ENCODE measurements at regions not wholly inside any gene's neighbourhood (a gene's known extent, or its start where the extent isn't known, plus 50 kb on each side); places are given as distances from the start of the nearest gene placed in this dataset.

DNA sequence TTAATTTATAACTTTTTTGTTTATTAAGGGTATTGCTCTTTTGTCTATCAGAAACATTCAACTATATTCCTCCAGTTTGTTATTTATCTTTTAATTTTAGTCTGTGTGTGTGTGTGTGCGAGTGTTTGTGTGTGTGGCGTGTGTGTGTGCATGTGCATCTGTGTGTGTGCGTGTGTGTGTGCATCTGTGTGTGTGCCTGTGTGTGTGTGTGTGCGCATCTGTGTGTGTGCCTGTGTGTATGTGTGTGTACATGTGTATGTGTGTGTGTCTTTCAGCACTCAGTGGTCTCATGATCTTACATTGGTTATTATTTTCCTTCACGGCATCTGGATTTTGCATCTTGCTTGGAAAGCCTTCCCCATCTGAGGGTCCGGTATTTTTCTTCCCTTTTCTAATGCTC is 281.1 kb upstream of the RTL1 start:
- no peak for DNase-seq

DNA sequence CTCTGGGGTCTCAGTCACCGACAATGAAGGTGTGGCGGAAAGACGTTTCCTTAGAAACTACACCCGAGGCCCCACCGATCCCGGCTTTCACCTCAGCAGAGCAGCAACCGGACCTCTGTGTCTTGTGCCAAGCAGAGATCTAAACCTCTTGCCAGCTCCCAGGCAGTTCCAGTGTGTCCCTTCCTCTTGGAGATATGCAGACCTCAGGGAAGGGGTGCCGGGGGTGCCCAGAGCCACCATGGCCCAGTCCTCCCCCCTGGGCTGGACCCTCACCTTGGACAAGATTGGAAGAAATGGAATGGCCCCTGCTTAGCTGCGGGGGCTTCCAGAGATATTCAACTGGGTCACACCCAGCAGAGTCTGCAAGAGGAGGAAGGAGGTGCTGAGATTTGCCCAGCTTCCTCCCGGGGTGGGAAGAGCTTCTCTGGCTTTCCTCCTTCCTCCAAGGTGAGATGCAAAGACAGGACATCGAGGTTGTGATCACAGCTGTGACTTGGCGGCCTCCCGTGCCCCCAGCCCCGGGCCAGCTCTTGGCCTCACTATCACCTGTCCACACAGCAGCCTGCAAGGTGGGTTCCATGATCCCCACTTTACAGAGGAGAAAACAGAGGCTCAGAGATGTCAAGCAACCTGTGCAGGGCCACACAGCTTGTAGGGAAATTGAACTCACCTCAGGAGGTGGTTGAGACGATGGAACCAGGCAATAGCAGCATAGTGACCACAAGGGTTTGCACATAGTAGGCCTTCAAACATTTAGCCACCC is 281.7 kb upstream of the RTL1 start:
- DNase-seq = no peak

DNA sequence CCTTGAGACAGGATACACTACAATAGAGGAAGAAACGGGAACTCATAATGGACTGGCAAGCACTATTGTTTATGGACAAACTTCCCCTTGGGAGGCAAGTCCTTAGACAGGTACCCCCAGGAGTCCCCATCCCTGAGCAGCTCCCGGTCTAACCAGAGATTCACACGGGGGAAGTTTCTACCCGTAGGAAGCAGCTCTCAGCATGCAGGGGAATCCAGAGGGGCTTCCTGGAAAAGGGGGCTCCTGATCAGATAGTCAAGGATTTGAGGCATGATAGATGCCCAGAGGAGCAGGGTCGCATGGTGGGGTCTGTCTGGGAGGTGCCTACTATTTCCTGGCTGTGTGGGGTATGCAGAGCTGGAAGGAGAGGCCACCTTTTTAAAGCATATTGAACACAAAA is 282.4 kb upstream of the RTL1 start:
- no peak for DNase-seq

DNA sequence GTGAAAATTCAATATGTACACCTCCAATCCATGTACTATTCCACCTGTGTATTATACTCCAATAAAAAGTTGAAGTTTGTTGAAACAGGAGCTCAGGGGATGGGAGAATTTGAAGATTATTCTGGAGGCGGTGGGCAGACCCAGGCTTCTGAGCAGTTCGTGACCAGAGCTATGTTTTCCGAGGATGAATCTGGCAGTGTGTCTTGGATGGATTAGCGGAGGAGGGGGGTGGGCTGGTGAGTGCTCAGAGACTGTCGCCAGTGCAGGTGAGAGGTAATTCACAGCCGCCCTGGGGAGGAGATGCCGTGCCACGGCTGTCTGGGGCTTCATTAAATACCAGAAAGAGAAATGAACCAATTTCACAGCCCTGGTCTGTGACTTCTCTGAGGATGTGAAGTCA is 283.0 kb upstream of the RTL1 start:
- no peak for DNase-seq

DNA sequence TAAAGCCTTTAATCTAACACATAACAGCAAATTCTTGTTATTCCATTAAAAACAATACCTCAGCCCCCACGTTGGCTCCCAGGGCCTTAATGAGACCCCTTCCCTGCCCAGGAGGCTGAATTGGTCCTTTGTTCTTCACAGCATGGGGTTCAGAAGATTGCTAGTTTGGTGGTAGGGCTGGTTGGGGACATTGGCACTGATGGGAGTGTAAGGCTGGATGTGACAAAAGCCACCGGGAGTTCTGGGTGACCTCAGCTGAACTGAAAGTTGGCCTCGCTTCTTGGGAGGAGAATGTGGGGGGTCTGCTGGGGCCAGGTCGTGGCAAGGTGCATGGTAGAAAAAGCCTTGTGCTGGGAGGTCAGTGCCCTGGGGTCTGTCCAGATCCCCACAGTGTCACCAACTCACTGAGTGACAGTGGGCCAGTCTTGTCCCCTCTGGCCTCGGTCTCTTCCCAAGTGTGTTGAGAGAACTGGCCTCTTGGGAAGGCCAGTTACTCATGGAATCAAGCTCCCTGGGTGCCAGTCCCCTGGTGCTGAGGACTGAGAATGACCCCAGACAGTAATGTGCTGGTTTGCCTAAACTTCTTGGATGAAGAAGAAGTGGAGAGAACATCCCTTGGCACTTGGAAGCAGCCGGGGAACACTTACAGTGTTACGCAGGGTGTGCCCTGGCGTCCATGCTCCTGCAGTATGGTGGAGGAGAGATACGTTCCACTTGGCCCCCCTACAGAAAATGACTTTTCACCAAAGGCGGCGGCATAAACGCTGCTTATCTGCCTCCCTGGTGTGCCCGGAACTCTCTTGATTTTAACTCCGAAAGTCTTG is 283.7 kb upstream of the RTL1 start:
- no peak for DNase-seq

DNA sequence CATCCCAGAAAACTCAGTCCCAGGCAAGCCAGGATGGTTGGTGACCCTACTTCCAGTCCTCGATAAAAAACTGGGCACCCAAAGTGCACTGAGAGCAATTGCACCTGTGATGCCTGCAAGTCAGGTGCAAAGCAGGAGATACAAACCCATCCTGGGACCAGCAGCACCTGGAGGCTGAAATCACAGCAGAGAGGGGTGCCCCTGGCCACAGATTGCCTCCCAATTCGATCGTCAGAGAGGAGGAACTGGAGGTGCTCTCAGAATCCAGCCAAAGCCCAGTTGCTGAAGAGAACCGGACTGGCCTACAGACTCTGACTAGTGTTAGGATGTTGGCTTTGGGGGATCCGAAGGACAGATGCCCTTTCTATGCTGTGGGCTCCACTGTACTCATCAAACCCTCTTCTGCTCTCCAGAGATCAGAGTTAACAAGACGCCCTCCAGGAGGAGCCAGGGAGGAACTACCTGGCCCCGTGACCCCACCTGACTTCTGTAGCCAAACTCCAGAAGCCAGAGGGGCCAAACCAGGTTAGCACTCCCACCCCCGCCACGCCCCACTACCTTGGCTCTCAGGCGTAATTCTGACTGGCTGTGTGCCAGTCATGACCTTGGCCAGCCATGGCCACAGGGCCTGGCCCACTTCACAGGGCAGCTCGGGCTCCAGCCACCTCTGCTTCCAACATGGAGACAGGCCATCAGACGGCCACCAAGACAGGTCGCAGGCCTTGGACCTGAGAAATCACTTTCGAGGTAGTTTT is 284.5 kb upstream of the RTL1 start:
- no peak for DNase-seq

DNA sequence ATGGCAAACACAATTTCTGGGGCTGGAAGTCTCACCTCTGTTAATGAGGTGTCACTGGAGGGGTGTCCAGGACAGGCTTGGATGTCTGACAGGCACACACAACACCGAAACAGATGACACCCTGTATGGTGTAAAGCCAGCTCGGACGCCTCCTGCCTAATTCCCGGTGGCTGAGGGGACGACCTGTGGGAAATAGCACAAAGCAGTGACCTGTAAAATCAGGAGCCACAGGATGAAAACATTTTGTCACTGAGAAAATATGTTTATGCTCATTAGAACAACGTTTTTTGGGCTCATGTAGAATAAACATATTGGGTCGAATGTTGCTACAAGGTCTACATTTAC is 285.0 kb upstream of the RTL1 start:
- DNase-seq = no peak

DNA sequence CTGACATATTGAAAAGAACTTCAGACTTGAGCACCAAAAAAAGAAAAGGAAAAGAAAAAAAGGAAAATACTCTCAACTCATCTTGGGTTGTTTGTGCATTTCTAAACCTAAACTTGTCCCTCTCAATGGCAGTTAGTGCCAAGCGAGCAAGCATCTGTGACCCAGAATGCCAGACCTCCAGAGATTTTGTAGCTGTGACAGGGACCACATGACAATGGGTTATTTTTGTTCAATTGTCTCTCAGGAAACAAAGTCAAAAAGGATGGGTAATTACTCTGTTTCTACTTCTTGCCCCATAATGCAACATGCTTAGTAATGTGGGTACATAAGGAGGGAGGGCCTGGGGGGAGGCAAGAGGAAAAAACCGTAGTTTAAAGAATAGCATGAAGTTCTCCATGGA is 285.7 kb upstream of the RTL1 start:
- DNase-seq = no peak

DNA sequence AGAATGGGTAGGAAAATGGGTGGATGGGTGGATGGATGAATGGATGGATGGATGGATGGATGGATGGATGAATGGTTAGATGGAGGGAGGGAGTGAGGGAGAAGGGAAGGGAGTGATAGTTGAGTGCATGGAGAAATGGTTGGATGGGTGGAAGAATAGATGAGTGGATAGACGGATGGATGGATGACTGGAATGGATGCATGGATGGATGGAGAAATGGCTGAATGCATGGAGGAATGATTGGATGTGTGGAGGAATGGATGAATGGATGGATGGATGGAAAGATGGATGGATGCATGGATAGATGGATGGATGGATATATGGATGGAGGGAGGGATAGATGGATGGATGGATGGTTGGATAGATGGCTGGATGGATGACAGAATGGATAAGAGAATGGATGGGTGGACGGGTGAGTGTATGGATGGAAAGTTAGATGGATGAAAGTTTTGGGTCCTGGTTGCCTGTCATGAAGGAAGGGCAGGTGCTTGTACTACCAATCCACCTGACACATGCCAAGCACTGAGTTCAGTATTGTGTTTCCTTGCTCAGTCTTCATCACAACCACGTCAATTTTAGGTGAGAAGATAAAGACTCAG is 286.5 kb upstream of the RTL1 start:
- no peak for DNase-seq

DNA sequence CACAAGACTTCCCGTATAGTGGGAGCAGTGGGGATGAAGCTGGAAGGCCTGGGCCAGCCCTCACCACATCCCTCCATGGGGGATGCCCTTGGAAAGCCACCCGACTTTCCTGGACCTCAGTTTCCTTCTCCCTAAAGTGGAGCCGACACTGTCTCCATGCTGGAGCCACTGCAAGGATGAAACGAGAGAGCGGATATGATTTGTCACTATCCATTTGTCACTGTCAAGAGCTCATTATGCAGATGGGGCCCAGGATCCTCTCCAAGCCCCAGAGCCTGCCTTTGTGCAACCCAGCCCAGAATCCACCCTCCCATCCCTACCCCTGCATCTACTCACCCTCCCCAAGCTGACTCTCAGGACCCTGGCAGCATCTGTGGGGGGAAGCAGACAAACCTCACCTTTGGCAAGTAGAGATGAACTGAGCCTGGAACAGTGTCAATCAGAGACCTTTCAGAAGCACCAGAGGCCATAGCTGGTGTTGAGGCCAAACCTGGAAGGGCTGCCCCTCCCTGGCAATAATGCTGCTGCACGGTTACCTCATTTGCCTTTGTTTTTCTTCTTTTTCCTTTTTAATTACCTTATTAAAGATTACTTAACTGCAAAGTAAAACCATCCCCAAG is 287.7 kb upstream of the RTL1 start:
- DNase-seq = no peak

DNA sequence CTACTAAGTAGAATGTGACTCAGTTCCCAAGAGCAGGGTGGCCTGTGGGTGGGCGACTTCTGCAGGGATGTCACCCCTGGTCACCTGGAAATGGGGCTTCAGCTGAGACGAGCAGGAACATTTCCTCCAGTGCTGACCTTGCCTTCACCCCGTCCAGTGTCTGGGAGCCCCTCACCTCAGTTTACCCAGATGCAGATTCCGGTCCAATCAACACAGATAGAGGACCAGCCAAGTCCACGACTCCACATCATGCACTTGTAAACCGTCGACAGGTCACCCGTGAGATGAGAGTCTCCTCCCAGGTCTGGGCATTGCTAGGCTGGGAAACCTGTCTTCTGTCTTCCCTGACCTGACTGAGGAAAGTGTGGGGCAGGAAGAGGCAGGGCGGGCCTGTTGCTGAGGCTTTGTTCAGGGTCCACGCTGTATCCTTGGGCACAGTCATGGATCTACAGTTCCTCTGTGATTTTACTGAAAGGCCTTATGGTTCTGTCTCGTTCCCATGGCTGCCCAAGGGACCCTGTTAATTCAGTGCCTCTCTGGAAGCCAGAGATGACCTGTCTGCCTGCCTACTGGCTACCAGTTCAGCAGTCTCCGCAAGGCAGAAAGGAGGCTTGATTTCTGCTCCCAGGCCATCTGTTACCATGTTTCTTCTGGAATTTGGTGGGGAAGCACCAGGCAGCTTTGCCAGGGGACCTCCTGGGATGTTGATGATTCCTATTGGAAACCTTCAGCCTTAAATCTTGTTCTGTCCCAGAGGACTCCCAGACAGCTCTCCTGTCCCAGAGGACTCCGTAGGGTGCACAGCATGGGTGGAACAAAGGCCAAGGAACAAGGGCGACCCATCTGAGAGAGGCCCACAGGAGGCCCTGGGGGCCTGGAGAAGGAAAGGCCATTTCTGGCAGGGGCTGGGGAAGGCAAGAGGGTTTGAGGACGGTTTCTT is 288.5 kb upstream of the RTL1 start:
- no peak for DNase-seq

DNA sequence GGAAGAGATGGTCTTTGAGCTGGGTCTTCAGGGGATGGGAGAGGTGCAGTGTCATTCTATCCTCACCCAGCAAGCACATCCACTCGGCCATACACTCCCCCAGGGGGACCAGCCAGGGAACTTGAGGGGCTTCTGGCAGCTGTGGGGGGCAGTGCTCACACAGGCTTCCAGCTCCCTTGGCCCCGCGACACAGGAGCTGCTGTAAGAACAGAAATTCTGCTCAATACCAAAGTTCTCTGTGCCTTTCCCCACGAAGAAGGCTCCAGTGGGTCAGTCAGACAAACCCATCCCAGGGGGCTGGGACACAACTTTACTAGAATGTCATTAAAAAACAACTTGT is 289.1 kb upstream of the RTL1 start:
- DNase-seq = no peak

DNA sequence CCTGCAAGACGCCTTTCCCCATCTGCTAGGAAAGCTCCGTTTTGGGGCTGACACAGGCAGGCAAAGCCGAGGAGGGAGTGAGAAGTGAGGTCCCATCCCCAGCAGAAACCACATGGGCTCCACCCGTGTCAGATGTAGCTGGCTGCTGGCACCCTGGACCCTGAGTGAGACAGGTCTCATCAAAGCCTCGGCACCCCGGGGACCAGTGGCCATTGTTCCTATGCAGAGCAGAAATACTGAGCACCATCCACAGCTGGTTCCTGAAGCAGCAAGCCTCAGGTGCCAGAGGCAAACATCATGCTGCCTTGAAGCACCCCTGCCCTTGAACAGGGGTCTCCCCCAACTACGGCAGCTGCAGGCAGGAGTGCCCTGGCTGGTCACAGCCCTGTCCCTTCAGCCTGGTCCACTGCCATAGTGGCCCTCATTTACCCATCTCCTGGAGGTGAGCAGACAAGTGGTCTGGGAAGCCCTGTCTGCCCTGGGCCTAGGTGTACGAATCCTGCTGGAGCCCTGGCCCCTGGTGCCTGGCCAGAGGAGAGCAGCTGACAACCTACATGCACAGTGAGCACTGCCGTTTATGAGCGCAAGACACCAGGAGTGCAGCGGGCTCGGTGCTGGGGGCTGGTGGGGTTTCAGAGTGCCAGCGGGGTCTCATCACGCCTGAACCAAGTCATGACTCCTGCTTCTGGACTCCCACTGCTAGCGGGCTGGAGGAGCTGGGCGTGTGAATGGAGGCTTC is 289.8 kb upstream of the RTL1 start:
- no peak for DNase-seq

DNA sequence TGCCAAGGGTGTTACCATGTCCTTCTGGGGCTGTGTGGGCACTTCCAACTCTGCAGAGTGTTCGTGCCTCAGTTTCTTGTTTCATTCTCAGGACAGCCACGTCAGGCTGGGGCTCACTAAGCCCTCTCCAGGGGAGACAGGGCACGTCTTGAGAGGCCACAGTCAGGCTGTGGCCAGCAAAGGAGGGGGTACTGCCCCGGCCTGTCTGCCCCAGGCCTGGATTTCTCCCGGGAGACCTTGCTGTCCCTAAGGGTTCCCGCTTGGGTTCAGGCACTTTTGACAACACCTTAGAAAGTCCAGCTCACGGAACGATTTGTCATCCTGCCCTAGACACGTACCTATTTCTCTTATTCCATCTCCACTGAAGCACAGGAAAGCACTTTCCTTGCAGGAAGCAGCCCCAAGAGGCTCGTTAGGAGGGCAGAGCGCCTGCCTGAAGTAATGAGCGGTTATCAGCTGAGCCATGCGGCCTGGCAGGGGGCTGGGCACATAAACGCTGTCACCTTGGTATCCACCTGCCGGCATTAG is 290.4 kb upstream of the RTL1 start:
- DNase-seq = no peak

DNA sequence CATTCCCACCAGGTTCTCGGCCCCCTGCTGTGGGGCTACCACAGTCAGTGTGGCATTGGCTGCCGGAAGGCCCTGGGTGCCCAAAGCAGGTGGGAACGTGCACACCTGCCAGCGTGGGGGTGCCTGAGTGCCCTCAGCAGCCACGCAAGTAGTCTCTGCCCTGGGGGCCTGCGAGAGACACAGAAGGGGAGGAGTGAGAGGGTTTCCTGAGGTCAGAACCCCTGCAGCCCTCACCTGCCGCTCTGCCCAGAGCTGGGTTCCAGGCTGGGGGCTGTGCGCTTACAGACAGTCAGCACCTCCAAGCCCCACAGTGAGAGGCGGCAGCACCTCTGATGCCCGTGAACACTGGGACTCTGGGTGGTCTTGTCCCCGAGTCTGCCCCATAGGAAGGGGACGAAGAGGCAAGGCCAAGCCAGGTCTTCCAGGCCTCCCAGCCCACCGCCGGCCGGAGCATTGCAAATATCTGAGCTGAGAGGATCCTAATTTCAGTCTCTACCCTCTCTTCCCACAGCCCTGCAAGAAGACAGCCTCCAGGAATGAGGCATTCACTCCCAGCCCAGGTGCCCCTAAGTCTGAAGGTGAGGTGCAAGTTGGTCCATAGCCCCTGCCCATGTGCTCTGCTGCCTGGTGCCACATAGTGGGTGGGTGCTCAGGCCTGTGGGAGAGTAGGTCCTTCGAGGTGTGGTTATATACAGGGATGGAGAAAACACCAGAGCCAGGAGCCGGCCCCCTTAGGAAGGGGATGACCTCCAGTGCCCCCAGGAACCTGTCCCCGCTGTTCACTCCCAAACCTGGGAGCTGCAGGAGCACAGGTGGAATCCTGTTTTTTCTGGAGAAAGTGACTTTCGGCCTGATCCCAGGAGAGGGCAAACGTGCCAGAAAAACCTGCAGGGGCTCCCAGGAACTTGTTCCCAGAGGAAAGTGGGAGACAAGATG is 291.1 kb upstream of the RTL1 start:
- DNase-seq = no peak

DNA sequence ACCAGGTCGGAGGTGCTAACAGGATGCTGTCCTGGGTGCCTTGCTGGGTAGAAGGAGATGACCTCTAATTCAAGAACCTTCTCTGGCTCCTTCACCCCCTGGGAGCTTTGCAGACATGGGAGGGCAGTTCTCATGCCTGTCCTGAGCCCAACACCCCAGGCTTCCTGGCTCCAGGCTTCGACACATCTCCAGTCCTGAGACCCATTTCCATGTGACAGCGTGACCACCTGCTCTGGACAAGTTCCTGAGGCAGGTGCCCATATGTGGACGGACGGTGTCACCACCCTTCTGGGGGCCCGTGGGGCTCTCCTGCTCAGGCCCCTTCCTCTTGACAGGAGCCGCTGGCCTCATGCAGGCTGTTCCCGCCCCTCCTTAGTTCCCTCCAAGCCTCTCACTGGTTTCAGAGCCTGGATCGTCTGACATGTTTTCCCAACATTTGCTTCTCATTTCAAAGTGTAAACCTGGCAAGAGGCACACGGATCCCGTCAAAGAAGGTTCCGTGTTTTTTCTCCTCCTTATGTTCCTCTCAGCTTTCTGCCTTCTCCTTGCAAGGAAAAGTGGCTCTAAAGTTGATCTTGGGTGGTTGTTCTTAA is 291.9 kb upstream of the RTL1 start:
- DNase-seq = no peak

DNA sequence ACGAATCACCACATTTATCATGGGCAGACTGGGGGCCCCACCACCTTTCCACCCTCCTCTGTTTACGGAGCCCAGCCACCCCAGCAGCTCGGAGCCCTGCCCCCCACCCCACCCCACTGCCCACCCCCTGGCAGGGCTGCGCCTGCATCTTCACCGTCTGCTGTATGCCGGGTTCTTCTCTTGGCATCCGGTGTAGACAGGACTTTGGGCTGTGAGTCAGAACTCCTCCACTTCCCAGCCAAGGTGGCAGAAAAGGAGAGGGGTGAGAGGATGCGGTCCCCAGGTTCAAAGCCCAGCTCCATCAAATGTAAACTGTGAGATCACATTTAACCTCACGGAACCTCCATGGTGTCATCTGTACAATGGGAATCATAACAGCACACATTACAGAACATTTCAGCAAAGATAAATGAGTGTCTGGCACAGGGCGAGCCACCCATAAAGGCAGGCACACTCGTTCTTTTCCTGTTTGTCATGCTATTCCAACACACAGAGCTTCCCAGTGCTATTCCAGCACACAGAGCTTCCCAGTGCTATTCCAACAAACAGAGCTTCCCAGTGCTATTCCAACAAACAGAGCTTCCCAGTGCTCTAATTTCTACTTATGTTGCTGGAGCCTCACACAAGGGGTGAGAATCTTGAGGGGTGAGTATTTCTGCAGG is 292.7 kb upstream of the RTL1 start:
- DNase-seq = no peak

DNA sequence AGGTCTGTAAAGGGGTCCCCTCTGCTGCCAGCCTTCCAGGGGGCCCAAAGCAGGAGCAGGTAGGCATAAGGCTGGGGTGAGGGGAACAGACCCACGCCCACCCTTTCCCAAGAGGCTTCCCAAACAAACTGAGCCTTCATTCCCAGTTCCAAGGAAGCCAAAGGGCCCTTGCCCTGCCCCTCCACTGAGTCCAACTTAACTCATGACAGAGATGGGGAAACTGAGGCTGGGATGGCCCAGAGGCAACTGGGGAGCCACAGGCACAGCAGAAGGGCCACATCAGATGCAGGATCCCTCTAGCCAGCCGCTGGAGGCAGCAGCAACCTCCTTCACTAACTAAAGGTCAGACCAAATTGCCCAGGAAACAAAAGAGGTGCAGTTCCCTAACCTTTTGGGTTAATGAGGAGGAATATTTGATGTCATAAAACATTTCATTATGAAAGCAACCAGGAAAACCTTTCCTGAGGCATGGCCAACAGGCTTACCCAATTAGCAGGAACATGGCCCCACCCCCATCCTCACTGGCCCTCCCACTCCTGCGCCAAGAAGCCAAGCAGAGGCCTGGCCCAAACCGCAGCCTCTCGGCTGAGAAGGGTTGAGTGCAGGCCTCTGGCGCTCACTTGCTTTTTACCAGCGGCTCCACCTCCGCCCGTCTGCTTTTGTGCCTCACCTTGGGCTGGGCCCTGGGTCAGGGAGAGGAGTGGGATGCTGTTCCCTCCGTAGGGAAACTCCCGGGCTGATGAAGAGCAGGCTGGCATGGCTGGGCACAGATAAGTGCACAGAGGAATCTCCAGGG is 293.5 kb upstream of the RTL1 start:
- DNase-seq = no peak

Measured in NCI-H524 treated with DMSO at 0.1 percent for 48 hours (cell line).